HepG2 (cell line): ENCODE measurements at regions not wholly inside any gene's neighbourhood (a gene's known extent, or its start where the extent isn't known, plus 50 kb on each side); places are given as distances from the start of the nearest gene placed in this dataset.

Experiments
- GABPB1 ChIP-seq: IDR thresholded peaks from 2 replicates; pipeline ENCODE4 v1.6.1; 2016; ENCODE audit warnings: mild to moderate bottlenecking, missing genetic modification reagents, moderate library complexity, missing compliant biosample characterization
- KDM3A ChIP-seq: IDR thresholded peaks from 2 replicates; pipeline ENCODE4 v1.6.1; 2018; ENCODE audit warnings: low read depth, missing compliant biosample characterization
- NPAS2 ChIP-seq: sonication (generic); formaldehyde crosslinking; IDR thresholded peaks from 2 replicates; pipeline ENCODE4 v1.8.0; 2022; ENCODE audit warnings: mild to moderate bottlenecking, missing genetic modification reagents, borderline replicate concordance
- RFXANK ChIP-seq: IDR thresholded peaks from 2 replicates; pipeline ENCODE4 v1.6.1; 2016
- RXRB ChIP-seq: IDR thresholded peaks from 2 replicates; pipeline ENCODE4 v1.6.1; 2016; ENCODE audit warnings: borderline replicate concordance, missing genetic modification reagents, missing compliant biosample characterization
- SALL2 ChIP-seq: sonication (generic); formaldehyde crosslinking; IDR thresholded peaks from 2 replicates; pipeline ENCODE4 v1.8.1; 2023; ENCODE audit warnings: mild to moderate bottlenecking, missing genetic modification reagents, inconsistent platforms
- ZNF607 ChIP-seq: sonication (generic); formaldehyde crosslinking; IDR thresholded peaks from 2 replicates; pipeline ENCODE4 v1.5.1; 2020; ENCODE audit warnings: missing genetic modification reagents, mild to moderate bottlenecking, borderline replicate concordance
- ZNF75D ChIP-seq: sonication (generic); formaldehyde crosslinking; IDR thresholded peaks from 2 replicates; pipeline ENCODE4 v1.8.1; 2023; ENCODE audit warnings: missing genetic modification reagents, mild to moderate bottlenecking, borderline replicate concordance
- ZNF878 ChIP-seq: sonication (generic); formaldehyde crosslinking; IDR thresholded peaks from 2 replicates; pipeline ENCODE4 v1.8.1; 2023; ENCODE audit warnings: mild to moderate bottlenecking, missing genetic modification reagents, moderate library complexity
- ZNF883 ChIP-seq: sonication (generic); formaldehyde crosslinking; IDR thresholded peaks from 2 replicates; pipeline ENCODE4 v1.5.1; 2020; ENCODE audit warnings: mild to moderate bottlenecking, missing genetic modification reagents; ENCODE audit errors: not compliant biosample characterization
- TF ChIP-seq, protein P1 (sequence below): sonication (generic); formaldehyde crosslinking; IDR thresholded peaks from 2 replicates; pipeline ENCODE4 v1.4.0; 2020; ENCODE audit warnings: missing genetic modification reagents, mild to moderate bottlenecking, borderline replicate concordance
- TF ChIP-seq, protein P2 (sequence below): sonication (generic); formaldehyde crosslinking; IDR thresholded peaks from 2 replicates; pipeline ENCODE4 v1.5.1; 2020; ENCODE audit warnings: missing genetic modification reagents, mild to moderate bottlenecking, borderline replicate concordance
- TF ChIP-seq, protein P3 (sequence below): sonication (generic); formaldehyde crosslinking; IDR thresholded peaks from 2 replicates; pipeline ENCODE4 v1.8.1; 2023; ENCODE audit warnings: mild to moderate bottlenecking, missing genetic modification reagents, borderline replicate concordance
- TF ChIP-seq, protein P4 (sequence below): sonication (generic); formaldehyde crosslinking; IDR thresholded peaks from 2 replicates; pipeline ENCODE4 v1.4.0; 2020; ENCODE audit warnings: missing genetic modification reagents
- TF ChIP-seq, protein P5 (sequence below), 2 experiments: sonication (generic) in 1 of 2; formaldehyde crosslinking in 1 of 2; IDR thresholded peaks; 2 replicates each; pipeline versions ENCODE4 v1.5.1 to v1.6.1; 2011 to 2020; ENCODE audit warnings: borderline replicate concordance in 1 of 2, low read depth in 1 of 2, low read length in 1 of 2, mild to moderate bottlenecking in 1 of 2, missing genetic modification reagents in 1 of 2, moderate library complexity in 1 of 2
- TF ChIP-seq, protein P6 (sequence below): conservative IDR thresholded peaks from 2 replicates; pipeline ENCODE4 v1.6.1; 2018; ENCODE audit warnings: missing genetic modification reagents
- TF ChIP-seq, protein P7 (sequence below): sonication (generic); formaldehyde crosslinking; IDR thresholded peaks from 2 replicates; pipeline ENCODE4 v1.5.1; 2020; ENCODE audit warnings: mild to moderate bottlenecking, missing genetic modification reagents, moderate library complexity

DNA sequence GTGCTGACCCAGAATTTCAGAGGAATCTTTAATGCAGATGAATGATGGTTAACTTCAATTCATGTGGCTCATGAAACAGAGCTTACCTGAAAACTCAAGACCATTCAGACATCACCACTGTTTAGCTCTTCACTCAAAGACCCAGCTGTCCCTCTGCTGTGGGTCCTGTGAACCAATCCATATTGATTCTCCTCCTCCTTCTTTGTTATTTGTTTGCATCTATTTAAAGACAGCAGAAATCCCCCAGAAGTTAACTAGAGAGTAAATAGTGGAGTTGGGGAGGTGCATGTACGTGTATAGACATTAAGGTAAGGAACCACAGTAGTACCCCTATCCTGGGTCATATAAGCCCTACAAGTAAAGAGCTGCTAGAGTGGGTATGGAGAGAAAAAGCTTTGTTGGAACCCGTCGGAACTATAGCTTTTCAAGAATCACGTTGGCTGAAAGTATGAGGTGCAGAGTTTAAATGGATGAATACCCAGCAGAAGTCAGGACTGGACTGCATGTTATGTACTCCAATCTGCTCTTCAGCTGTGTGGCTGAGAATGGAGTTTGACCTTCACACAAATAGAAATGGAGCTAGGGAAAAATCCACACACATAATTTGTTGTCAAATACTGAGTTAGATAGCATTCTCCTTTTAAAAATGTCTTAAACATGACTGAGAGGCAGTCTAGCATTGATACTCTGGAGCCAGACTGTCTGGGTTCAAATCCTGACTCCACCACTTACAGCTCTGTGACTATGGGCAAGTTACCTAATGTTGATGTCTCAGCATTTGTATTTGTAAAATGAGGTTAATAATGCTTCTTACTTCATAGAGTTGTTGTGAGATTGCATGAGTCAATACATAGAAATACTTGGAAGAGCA lies 81.7 kb upstream of the HK2 start (continued):
- TF ChIP-seq ZNF607 (CRISPR knock-in tag) (no peak), SALL2 (CRISPR knock-in tag) (no peak), ZNF75D (CRISPR knock-in tag) (no peak), RXRB (CRISPR knock-in tag) (0 out of 2 replicates have a peak, but pooled peaks have one; percentile 26), RFXANK (CRISPR knock-in tag) (no peak), NPAS2 (no peak), KDM3A (CRISPR knock-in tag) (no peak), ZNF878 (0 out of 2 replicates have a peak, but pooled peaks have one; percentile 68), GABPB1 (CRISPR knock-in tag) (no peak), ZNF883 (CRISPR knock-in tag) (no peak)
- TF ChIP-seq, protein P1, sequence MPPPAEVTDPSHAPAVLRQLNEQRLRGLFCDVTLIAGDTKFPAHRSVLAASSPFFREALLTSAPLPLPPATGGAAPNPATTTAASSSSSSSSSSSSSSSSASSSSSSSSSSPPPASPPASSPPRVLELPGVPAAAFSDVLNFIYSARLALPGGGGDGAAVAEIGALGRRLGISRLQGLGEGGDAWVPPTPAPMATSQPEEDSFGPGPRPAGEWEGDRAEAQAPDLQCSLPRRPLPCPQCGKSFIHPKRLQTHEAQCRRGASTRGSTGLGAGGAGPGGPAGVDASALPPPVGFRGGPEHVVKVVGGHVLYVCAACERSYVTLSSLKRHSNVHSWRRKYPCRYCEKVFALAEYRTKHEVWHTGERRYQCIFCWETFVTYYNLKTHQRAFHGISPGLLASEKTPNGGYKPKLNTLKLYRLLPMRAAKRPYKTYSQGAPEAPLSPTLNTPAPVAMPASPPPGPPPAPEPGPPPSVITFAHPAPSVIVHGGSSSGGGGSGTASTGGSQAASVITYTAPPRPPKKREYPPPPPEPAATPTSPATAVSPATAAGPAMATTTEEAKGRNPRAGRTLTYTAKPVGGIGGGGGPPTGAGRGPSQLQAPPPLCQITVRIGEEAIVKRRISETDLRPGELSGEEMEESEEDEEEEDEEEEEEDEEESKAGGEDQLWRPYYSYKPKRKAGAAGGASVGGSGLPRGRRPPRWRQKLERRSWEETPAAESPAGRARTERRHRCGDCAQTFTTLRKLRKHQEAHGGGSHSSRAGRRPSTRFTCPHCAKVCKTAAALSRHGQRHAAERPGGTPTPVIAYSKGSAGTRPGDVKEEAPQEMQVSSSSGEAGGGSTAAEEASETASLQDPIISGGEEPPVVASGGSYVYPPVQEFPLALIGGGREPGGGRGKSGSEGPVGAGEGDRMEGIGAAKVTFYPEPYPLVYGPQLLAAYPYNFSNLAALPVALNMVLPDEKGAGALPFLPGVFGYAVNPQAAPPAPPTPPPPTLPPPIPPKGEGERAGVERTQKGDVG (CRISPR knock-in tag) = no peak
- TF ChIP-seq, protein P2, sequence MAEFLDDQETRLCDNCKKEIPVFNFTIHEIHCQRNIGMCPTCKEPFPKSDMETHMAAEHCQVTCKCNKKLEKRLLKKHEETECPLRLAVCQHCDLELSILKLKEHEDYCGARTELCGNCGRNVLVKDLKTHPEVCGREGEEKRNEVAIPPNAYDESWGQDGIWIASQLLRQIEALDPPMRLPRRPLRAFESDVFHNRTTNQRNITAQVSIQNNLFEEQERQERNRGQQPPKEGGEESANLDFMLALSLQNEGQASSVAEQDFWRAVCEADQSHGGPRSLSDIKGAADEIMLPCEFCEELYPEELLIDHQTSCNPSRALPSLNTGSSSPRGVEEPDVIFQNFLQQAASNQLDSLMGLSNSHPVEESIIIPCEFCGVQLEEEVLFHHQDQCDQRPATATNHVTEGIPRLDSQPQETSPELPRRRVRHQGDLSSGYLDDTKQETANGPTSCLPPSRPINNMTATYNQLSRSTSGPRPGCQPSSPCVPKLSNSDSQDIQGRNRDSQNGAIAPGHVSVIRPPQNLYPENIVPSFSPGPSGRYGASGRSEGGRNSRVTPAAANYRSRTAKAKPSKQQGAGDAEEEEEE (CRISPR knock-in tag) = no peak
- TF ChIP-seq, protein P3, sequence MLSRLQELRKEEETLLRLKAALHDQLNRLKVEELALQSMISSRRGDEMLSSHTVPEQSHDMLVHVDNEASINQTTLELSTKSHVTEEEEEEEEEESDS (CRISPR knock-in tag) = no peak
- TF ChIP-seq, protein P4, sequence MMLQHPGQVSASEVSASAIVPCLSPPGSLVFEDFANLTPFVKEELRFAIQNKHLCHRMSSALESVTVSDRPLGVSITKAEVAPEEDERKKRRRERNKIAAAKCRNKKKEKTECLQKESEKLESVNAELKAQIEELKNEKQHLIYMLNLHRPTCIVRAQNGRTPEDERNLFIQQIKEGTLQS = no peak
- TF ChIP-seq, protein P5, sequence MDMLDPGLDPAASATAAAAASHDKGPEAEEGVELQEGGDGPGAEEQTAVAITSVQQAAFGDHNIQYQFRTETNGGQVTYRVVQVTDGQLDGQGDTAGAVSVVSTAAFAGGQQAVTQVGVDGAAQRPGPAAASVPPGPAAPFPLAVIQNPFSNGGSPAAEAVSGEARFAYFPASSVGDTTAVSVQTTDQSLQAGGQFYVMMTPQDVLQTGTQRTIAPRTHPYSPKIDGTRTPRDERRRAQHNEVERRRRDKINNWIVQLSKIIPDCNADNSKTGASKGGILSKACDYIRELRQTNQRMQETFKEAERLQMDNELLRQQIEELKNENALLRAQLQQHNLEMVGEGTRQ (IDR thresholded peaks at IDR 0.05; ENCODE audit: low read depth, low read length) = no peak
- TF ChIP-seq, protein P5 (CRISPR knock-in tag; IDR thresholded peaks at IDR 0.05; ENCODE audit: borderline replicate concordance) = no peak
- TF ChIP-seq, protein P6, sequence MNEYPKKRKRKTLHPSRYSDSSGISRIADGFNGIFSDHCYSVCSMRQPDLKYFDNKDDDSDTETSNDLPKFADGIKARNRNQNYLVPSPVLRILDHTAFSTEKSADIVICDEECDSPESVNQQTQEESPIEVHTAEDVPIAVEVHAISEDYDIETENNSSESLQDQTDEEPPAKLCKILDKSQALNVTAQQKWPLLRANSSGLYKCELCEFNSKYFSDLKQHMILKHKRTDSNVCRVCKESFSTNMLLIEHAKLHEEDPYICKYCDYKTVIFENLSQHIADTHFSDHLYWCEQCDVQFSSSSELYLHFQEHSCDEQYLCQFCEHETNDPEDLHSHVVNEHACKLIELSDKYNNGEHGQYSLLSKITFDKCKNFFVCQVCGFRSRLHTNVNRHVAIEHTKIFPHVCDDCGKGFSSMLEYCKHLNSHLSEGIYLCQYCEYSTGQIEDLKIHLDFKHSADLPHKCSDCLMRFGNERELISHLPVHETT (CRISPR knock-in tag) = no peak
- TF ChIP-seq, protein P7, sequence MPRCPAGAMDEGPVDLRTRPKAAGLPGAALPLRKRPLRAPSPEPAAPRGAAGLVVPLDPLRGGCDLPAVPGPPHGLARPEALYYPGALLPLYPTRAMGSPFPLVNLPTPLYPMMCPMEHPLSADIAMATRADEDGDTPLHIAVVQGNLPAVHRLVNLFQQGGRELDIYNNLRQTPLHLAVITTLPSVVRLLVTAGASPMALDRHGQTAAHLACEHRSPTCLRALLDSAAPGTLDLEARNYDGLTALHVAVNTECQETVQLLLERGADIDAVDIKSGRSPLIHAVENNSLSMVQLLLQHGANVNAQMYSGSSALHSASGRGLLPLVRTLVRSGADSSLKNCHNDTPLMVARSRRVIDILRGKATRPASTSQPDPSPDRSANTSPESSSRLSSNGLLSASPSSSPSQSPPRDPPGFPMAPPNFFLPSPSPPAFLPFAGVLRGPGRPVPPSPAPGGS (CRISPR knock-in tag) = no peak
